CD4-positive, CD25-positive, alpha-beta regulatory T cell (primary cell): ENCODE measurements at regions not wholly inside any gene's neighbourhood (a gene's known extent, or its start where the extent isn't known, plus 50 kb on each side); places are given as distances from the start of the nearest gene placed in this dataset.

ENCODE experiments used
- ATAC-seq, 2 donors: fragments of 150-1000 bp; cut with Tn5 transposase; one replicate each; pipeline ENCODE4 v1.10.0; 2021; ENCODE audit warnings: low read depth in 2 of 2, moderate number of reproducible peaks in 2 of 2, moderate library complexity in 1 of 2
- DNase-seq, 3 donors: peaks; one replicate each; pipeline versions ENCODE4 v3.0.0 to v3.0.0-alpha.2; 2012 to 2022; ENCODE audit warnings: mixed read lengths in 1 of 3
- H3K27ac ChIP-seq: one replicate; pipeline ENCODE4 v1.7.0; 2013; ENCODE audit warnings: mild to moderate bottlenecking, low read length; ENCODE audit not compliant: insufficient read depth, poor library complexity, severe bottlenecking
- H3K27me3 ChIP-seq: one replicate; pipeline ENCODE4 v1.7.0; 2013; ENCODE audit warnings: low read length; ENCODE audit not compliant: control insufficient read depth, insufficient read depth
- H3K36me3 ChIP-seq: one replicate; pipeline ENCODE4 v1.7.0; 2013; ENCODE audit warnings: mild to moderate bottlenecking, low read length, moderate library complexity; ENCODE audit not compliant: control insufficient read depth, insufficient read depth
- H3K4me1 ChIP-seq: 2 replicates; pipeline ENCODE4 v1.7.0; 2013; ENCODE audit warnings: mild to moderate bottlenecking, low read length; ENCODE audit not compliant: insufficient read depth, control insufficient read depth, poor library complexity, severe bottlenecking
- H3K4me3 ChIP-seq: one replicate; pipeline ENCODE4 v1.7.0; 2013; ENCODE audit warnings: low read depth, mild to moderate bottlenecking, low read length, moderate library complexity
- H3K9me3 ChIP-seq, 2 experiments: 1 replicate in 1 of 2; 2 replicates in 1 of 2; pipeline ENCODE4 v1.7.0; 2013; ENCODE audit warnings: low read length in 2 of 2, mild to moderate bottlenecking in 1 of 2, moderate library complexity in 1 of 2; ENCODE audit not compliant: control insufficient read depth in 2 of 2
- H3K27ac Mint-ChIP-seq, 3 donors: one replicate each; pipeline ENCODE4 v1.8.0; 2020 to 2022; ENCODE audit warnings: mild to moderate bottlenecking in 3 of 3, mixed read lengths in 3 of 3, moderate library complexity in 2 of 3
- H3K27me3 Mint-ChIP-seq: one replicate; pipeline ENCODE4 v1.8.0; 2022; ENCODE audit warnings: mild to moderate bottlenecking, mixed read lengths
- H3K36me3 Mint-ChIP-seq: one replicate; pipeline ENCODE4 v1.8.0; 2020; ENCODE audit warnings: mixed read lengths
- H3K4me1 Mint-ChIP-seq, 4 donors: one replicate each; pipeline ENCODE4 v1.8.0; 2020 to 2022; ENCODE audit warnings: mixed read lengths in 4 of 4, mild to moderate bottlenecking in 1 of 4
- H3K4me3 Mint-ChIP-seq, 4 donors: one replicate each; pipeline ENCODE4 v1.8.0; 2020 to 2022; ENCODE audit warnings: mild to moderate bottlenecking in 4 of 4, mixed read lengths in 4 of 4, moderate library complexity in 3 of 4
- H3K9me3 Mint-ChIP-seq, 7 donors: one replicate each; pipeline ENCODE4 v1.8.0; 2020 to 2022; ENCODE audit warnings: mixed read lengths in 7 of 7, mild to moderate bottlenecking in 3 of 7, moderate library complexity in 2 of 7

DNA sequence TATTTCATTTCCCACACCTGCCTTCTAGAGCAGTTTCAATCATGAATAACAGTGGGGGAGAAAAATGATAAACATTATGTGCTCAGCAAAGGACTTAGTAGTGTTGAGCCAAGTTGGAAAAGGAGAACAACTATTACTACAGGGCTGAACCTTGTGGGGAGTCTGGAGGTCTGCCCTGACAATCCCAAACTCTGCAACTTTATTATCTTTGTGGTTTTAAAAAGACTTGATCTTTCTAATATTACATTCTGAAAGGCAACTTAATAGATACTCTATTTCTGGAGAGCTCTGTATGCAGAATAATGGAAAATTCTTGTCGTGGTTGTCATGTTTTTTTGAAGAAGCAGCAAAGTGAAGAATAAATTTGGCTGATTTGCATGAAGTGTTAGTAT is 116.1 kb downstream of the SPCS3 start:
- Histone ChIP-seq H3K9me3 (no peaks in the 10 kb centered on the region), H3K27me3 (no peaks in the 10 kb centered on the region), H3K27ac (no peak overlapping the region), H3K4me3 (no peak overlapping the region), H3K36me3 (no peaks in the 10 kb centered on the region), H3K4me1 (no peaks in the 10 kb centered on the region)
- Mint-ChIP-seq H3K27me3 (no peaks in the 10 kb centered on the region), H3K27ac (no peak overlapping the region), H3K9me3 (peaks cover 0 to 5% (median 0%) of the 10 kb centered on the region in 7 donors), H3K4me3 (no peak overlapping the region), H3K4me1 (peaks cover 0 to 1% (median 0%) of the 10 kb centered on the region in 4 donors), H3K36me3 (no peaks in the 10 kb centered on the region)
- DNase-seq (no peak), ATAC-seq (no peak)

DNA sequence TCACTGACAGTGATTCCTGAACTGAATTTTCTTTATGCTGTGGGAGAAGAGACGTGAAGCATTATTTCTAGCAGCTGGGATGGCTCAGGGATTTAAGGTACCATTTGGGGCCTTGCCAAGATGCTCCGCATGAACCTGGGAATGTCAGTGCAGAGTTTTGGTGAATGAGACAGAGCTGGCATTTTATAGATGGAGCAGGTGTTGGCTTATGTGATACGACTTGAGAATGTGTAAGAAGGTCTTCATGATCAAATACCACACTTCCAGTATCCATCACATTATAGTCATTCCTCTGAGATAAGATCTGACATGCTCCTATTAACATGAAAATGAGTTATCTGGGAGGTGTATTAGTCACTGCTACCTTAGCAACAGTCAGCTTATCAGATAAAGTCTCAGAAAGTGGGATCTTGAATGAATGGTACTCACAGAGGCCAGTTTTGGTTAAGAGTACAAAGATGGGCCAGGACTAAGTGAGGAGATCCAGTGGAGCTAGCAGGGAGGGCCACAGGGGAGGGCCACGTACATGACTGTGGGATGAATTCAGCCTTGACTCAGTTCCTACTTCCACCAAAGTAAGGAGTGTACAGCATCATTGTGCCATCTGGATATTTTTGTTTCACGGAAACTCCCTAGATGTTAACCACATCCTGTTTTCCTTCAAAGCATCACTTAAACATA is 116.7 kb downstream of the SPCS3 start:
- Histone ChIP-seq H3K27me3 (no peaks in the 10 kb centered on the region), H3K4me1 (no peaks in the 10 kb centered on the region), H3K27ac (no peak overlapping the region), H3K36me3 (no peaks in the 10 kb centered on the region), H3K9me3 (no peaks in the 10 kb centered on the region), H3K4me3 (no peak overlapping the region)
- Mint-ChIP-seq H3K27ac (no peak overlapping the region), H3K36me3 (no peaks in the 10 kb centered on the region), H3K9me3 (peaks cover 0 to 5% (median 0%) of the 10 kb centered on the region in 7 donors), H3K4me1 (peaks cover 0 to 1% (median 0%) of the 10 kb centered on the region in 4 donors), H3K4me3 (no peak overlapping the region), H3K27me3 (no peaks in the 10 kb centered on the region)
- ATAC-seq: no peak
- DNase-seq: no peak

GRCh38 chr4:176437756-176438155 is 118.0 kb downstream of the SPCS3 start:
- H3K27me3 Mint-ChIP-seq: no peaks in the 10 kb centered on the region
- no peak overlapping the region for H3K4me3 Mint-ChIP-seq
- H3K27ac ChIP-seq: no peak overlapping the region
- H3K27ac Mint-ChIP-seq: no peak overlapping the region
- H3K27me3 ChIP-seq: no peaks in the 10 kb centered on the region
- H3K4me1 ChIP-seq: no peaks in the 10 kb centered on the region
- no peaks in the 10 kb centered on the region for H3K9me3 ChIP-seq
- no peaks in the 10 kb centered on the region for H3K36me3 ChIP-seq
- H3K9me3 Mint-ChIP-seq: peaks cover 0 to 5% (median 0%) of the 10 kb centered on the region in 7 donors
- ATAC-seq (no peak), DNase-seq (no peak)
- no peak overlapping the region for H3K4me3 ChIP-seq
- no peaks in the 10 kb centered on the region for H3K36me3 Mint-ChIP-seq
- peaks cover 0 to 1% (median 0%) of the 10 kb centered on the region in 4 donors for H3K4me1 Mint-ChIP-seq

- no peak overlapping the region for H3K4me3 ChIP-seq
- H3K4me3 Mint-ChIP-seq: no peak overlapping the region
- no peaks in the 10 kb centered on the region for H3K36me3 Mint-ChIP-seq
- DNase-seq (no peak), ATAC-seq (no peak)
- peaks cover 0 to 1% (median 0%) of the 10 kb centered on the region in 4 donors for H3K4me1 Mint-ChIP-seq
- no peaks in the 10 kb centered on the region for H3K9me3 ChIP-seq
- H3K27ac Mint-ChIP-seq: no peak overlapping the region
- H3K4me1 ChIP-seq: no peaks in the 10 kb centered on the region
- H3K27me3 ChIP-seq: no peaks in the 10 kb centered on the region
- H3K27me3 Mint-ChIP-seq: no peaks in the 10 kb centered on the region
- no peaks in the 10 kb centered on the region for H3K36me3 ChIP-seq
- no peak overlapping the region for H3K27ac ChIP-seq
- H3K9me3 Mint-ChIP-seq: peaks cover 0 to 6% (median 0%) of the 10 kb centered on the region in 7 donors
Observed at GRCh38 chr4:176438401-176438800, 118.6 kb downstream of the SPCS3 start.

- DNase-seq: no peak
- peaks cover 0 to 8% (median 0%) of the 10 kb centered on the region in 7 donors for H3K9me3 Mint-ChIP-seq
- Histone ChIP-seq H3K4me3 (no peak overlapping the region), H3K4me1 (no peaks in the 10 kb centered on the region), H3K27ac (no peak overlapping the region), H3K27me3 (no peaks in the 10 kb centered on the region), H3K9me3 (no peaks in the 10 kb centered on the region), H3K36me3 (no peaks in the 10 kb centered on the region)
- ATAC-seq: no peak
- no peaks in the 10 kb centered on the region for H3K36me3 Mint-ChIP-seq
- no peak overlapping the region for H3K27ac Mint-ChIP-seq
- H3K4me3 Mint-ChIP-seq: no peak overlapping the region
- no peaks in the 10 kb centered on the region for H3K27me3 Mint-ChIP-seq
- H3K4me1 Mint-ChIP-seq: peaks cover 0 to 1% (median 0%) of the 10 kb centered on the region in 4 donors
Observed at GRCh38 chr4:176439611-176440010, 119.8 kb downstream of the SPCS3 start.

GRCh38 chr4:176440698-176441097 is 120.9 kb downstream of the SPCS3 start:
- no peak overlapping the region for H3K27ac ChIP-seq
- peaks cover 0 to 1% (median 0%) of the 10 kb centered on the region in 4 donors for H3K4me1 Mint-ChIP-seq
- ATAC-seq (no peak), DNase-seq (no peak)
- H3K36me3 Mint-ChIP-seq: no peaks in the 10 kb centered on the region
- no peak overlapping the region for H3K4me3 Mint-ChIP-seq
- H3K27me3 ChIP-seq: no peaks in the 10 kb centered on the region
- H3K9me3 ChIP-seq: no peaks in the 10 kb centered on the region
- no peak overlapping the region for H3K4me3 ChIP-seq
- no peak overlapping the region for H3K27ac Mint-ChIP-seq
- H3K4me1 ChIP-seq: no peaks in the 10 kb centered on the region
- peaks cover 0 to 8% (median 0%) of the 10 kb centered on the region in 7 donors for H3K9me3 Mint-ChIP-seq
- H3K27me3 Mint-ChIP-seq: no peaks in the 10 kb centered on the region
- no peaks in the 10 kb centered on the region for H3K36me3 ChIP-seq

DNA sequence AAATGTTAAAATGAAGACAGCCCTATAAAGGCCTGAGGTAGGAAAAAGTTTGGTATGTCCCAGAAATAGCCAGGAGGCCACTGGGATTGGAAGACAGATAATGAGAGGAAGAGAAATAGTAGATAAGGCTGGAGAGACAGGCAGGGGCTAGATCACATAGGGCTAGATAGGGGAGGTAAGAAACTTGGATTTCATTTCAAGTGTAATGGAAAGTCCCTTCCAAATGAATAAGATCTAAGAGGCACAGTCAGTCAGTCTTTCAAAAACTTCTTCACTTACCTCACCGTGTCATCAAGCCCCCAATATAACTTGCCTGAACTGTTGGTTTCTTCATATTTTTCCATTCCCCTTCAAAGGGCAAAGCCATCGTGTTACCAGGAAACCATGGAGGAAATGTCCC is 121.8 kb downstream of the SPCS3 start:
- H3K27me3 ChIP-seq: no peaks in the 10 kb centered on the region
- DNase-seq (no peak), ATAC-seq (no peak)
- no peaks in the 10 kb centered on the region for H3K9me3 ChIP-seq
- peaks cover 0 to 8% (median 0%) of the 10 kb centered on the region in 7 donors for H3K9me3 Mint-ChIP-seq
- peaks cover 0 to 1% (median 0%) of the 10 kb centered on the region in 4 donors for H3K4me1 Mint-ChIP-seq
- H3K27ac Mint-ChIP-seq: no peak overlapping the region
- H3K4me1 ChIP-seq: no peaks in the 10 kb centered on the region
- no peak overlapping the region for H3K4me3 Mint-ChIP-seq
- no peaks in the 10 kb centered on the region for H3K36me3 ChIP-seq
- H3K27ac ChIP-seq: no peak overlapping the region
- H3K27me3 Mint-ChIP-seq: no peaks in the 10 kb centered on the region
- no peak overlapping the region for H3K4me3 ChIP-seq
- no peaks in the 10 kb centered on the region for H3K36me3 Mint-ChIP-seq

DNA sequence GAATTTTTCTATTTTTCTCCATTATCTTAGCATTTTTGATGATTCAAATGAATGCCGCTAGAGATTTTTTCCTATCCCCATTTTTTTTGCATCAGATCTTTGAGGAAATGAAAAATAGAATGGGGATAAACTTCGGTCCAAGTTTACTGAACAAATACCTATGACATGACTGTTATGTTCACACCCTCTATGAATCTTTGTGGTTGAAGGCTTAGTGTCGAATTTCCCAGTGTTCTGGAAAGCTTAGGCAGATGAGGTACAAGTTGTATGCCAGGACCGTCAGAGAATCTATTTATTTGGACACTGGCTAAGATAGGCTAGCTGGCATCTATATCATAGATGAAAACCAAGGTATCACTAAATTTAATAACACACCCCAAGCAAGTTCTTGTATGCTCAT is 123.4 kb downstream of the SPCS3 start:
- H3K27ac Mint-ChIP-seq: no peak overlapping the region
- H3K27me3 Mint-ChIP-seq: no peaks in the 10 kb centered on the region
- no peaks in the 10 kb centered on the region for H3K4me1 Mint-ChIP-seq
- H3K9me3 Mint-ChIP-seq: peaks cover 0 to 6% (median 0%) of the 10 kb centered on the region in 7 donors
- no peaks in the 10 kb centered on the region for H3K36me3 Mint-ChIP-seq
- no peak overlapping the region for H3K4me3 Mint-ChIP-seq
- Histone ChIP-seq H3K27me3 (no peaks in the 10 kb centered on the region), H3K4me1 (no peaks in the 10 kb centered on the region), H3K36me3 (no peaks in the 10 kb centered on the region), H3K9me3 (no peaks in the 10 kb centered on the region), H3K4me3 (no peak overlapping the region), H3K27ac (no peak overlapping the region)
- ATAC-seq: no peak
- no peak for DNase-seq
